GM19240 (cell line): ENCODE measurements at regions not wholly inside any gene's neighbourhood (a gene's known extent, or its start where the extent isn't known, plus 50 kb on each side); places are given as distances from the start of the nearest gene placed in this dataset.

Experiments used
- DNase-seq: peaks from one replicate; pipeline ENCODE4 v3.0.0; 2011; ENCODE audit warnings: low spot score; ENCODE audit not compliant: insufficient read length

GRCh38 chr11:122319691-122320620, 203.9 kb upstream of the BLID start:
- DNase-seq = no peak

GRCh38 chr11:122319085-122319484, 203.1 kb upstream of the BLID start:
- DNase-seq = no peak

- DNase-seq = no peak
Measured at GRCh38 chr11:122317305-122317704, 201.3 kb upstream of the BLID start.

- no peak for DNase-seq
Measured at GRCh38 chr11:122313581-122313980, 197.6 kb upstream of the BLID start.

- no peak for DNase-seq
Measured at GRCh38 chr11:122311216-122311755, 195.3 kb upstream of the BLID start.

- no peak for DNase-seq
Measured at GRCh38 chr11:122310766-122311165, 194.8 kb upstream of the BLID start.

- no peak for DNase-seq
Measured at GRCh38 chr11:122309262-122309925, 193.4 kb upstream of the BLID start.

GRCh38 chr11:122308226-122308625, 192.2 kb upstream of the BLID start:
- DNase-seq = no peak

- no peak for DNase-seq
Measured at GRCh38 chr11:122307476-122308035, 191.5 kb upstream of the BLID start.

- DNase-seq = no peak
Measured at GRCh38 chr11:122306831-122307391, 190.9 kb upstream of the BLID start.

GRCh38 chr11:122305426-122306320, 189.7 kb upstream of the BLID start:
- no peak for DNase-seq

- no peak for DNase-seq
Measured at GRCh38 chr11:122304973-122305372, 189.0 kb upstream of the BLID start.

- no peak for DNase-seq
Measured at GRCh38 chr11:122304306-122304705, 188.3 kb upstream of the BLID start.

- no peak for DNase-seq
Measured at GRCh38 chr11:122294041-122294440, 178.0 kb upstream of the BLID start.

GRCh38 chr11:122293296-122294023, 177.4 kb upstream of the BLID start:
- no peak for DNase-seq

GRCh38 chr11:122287401-122287800, 171.4 kb upstream of the BLID start:
- no peak for DNase-seq

GRCh38 chr11:122285070-122285988, 169.3 kb upstream of the BLID start:
- DNase-seq = no peak

GRCh38 chr11:122280870-122281269, 164.9 kb upstream of the BLID start:
- no peak for DNase-seq

GRCh38 chr11:122279194-122279593, 163.2 kb upstream of the BLID start:
- no peak for DNase-seq
